HCT116 (cell line): ENCODE measurements at regions not wholly inside any gene's neighbourhood (a gene's known extent, or its start where the extent isn't known, plus 50 kb on each side); places are given as distances from the start of the nearest gene placed in this dataset.

ENCODE experiments used
- ATAC-seq: fragments of 200-7000 bp; cut with Tn5 transposase; 2 replicates; pipeline ENCODE4 v1.9.1; 2020; ENCODE audit warnings: mild to moderate bottlenecking, moderate library complexity
- BruUV-seq: library from RNA; stranded (reverse); fragments of 400-500 nt; replicated peaks from 2 replicates; lab custom pipeline; 2021; lab: Mats Ljungman, UMichigan
- CTCF ChIA-PET: fragments of 300-600 bp; sonication (Branson Sonifier 250); formaldehyde crosslinking; loops from one replicate; lab custom pipeline; 2021; ENCODE audit warnings: antibody characterized with exemption; lab: Charles Lee
- POLR2A ChIA-PET: fragments of 300-600, 350-600 bp; sonication (Branson Sonifier 250); formaldehyde crosslinking; loops from one replicate; lab custom pipeline; 2021; ENCODE audit warnings: antibody characterized with exemption; lab: Charles Lee
- RAD21 ChIA-PET, 2 experiments: fragments of 300-600 bp; sonication (Branson Sonifier 250); formaldehyde crosslinking; loops; one replicate each; lab custom pipeline; 2023; ENCODE audit warnings: low total read pairs in 2 of 2; ENCODE audit not compliant: uncharacterized antibody in 2 of 2, unreplicated experiment in 2 of 2, low non-redundant PET in 1 of 2; lab: Charles Lee
- DNase-seq: peaks from one replicate; pipeline ENCODE4 v3.0.0-alpha.2; 2010; ENCODE audit warnings: low read depth, low spot score
- H2AFZ ChIP-seq: fragments of 200-600 bp; shearing (Covaris generic), sonication (generic); 2 replicates; pipeline ENCODE4 v1.6.1; 2017; ENCODE audit warnings: low read depth, mixed run types, mixed read lengths, antibody characterized with exemption, low read length; ENCODE audit not compliant: poor library complexity, severe bottlenecking
- H3K27ac ChIP-seq: 2 replicates; pipeline ENCODE4 v1.5.1; 2012; ENCODE audit warnings: low read depth, low read length
- H3K27me3 ChIP-seq: fragments of 200-600 bp; sonication (generic); 2 replicates; pipeline ENCODE4 v1.6.1; 2016; ENCODE audit warnings: mixed run types, low read length, mixed read lengths; ENCODE audit not compliant: insufficient read depth
- H3K36me3 ChIP-seq, 2 experiments: fragments of 200-500 bp in 1 of 2; fragments of 200-600 bp in 1 of 2; sonication (Bioruptor generic) in 1 of 2; sonication (generic) in 1 of 2; 2 replicates each; pipeline versions ENCODE4 v1.5.1 to v1.6.1; 2014 to 2016; ENCODE audit warnings: low read length in 2 of 2, inconsistent platforms in 1 of 2, mixed read lengths in 1 of 2, mixed run types in 1 of 2; ENCODE audit not compliant: insufficient read depth in 2 of 2, control insufficient read depth in 1 of 2
- H3K4me1 ChIP-seq, 2 experiments: fragments of 200-600 bp in 1 of 2; sonication (generic) in 1 of 2; 2 replicates each; pipeline versions ENCODE4 v1.5.1 to v1.6.1; 2012 to 2017; ENCODE audit warnings: low read length in 2 of 2, inconsistent platforms in 1 of 2, mild to moderate bottlenecking in 1 of 2, mixed read lengths in 1 of 2, mixed run types in 1 of 2, moderate library complexity in 1 of 2; ENCODE audit not compliant: insufficient read depth in 2 of 2, control insufficient read depth in 1 of 2
- H3K4me2 ChIP-seq: fragments of 200-600 bp; sonication (generic); 2 replicates; pipeline ENCODE4 v1.6.1; 2017; ENCODE audit warnings: mixed run types, low read length, mixed read lengths
- H3K4me3 ChIP-seq, 2 experiments: fragments of 200-600 bp in 1 of 2; sonication (generic) in 1 of 2; replicated peaks in 1 of 2; 2 replicates each; pipeline ENCODE4 v1.5.1; 2011 to 2016; ENCODE audit warnings: low read length in 2 of 2, control low read depth in 1 of 2, low read depth in 1 of 2, mild to moderate bottlenecking in 1 of 2, mixed read lengths in 1 of 2, mixed run types in 1 of 2
- H3K79me2 ChIP-seq: fragments of 200-600 bp; sonication (generic); 2 replicates; pipeline ENCODE4 v1.6.1; 2017; ENCODE audit warnings: mild to moderate bottlenecking, mixed run types, low read length, moderate library complexity, mixed read lengths; ENCODE audit not compliant: insufficient read depth
- H3K9ac ChIP-seq: fragments of 200-600 bp; sonication (generic); 2 replicates; pipeline ENCODE4 v1.6.1; 2016; ENCODE audit warnings: low read length, mixed read lengths
- H3K9me2 ChIP-seq: fragments of 200-600 bp; sonication (generic), shearing (Covaris generic); 2 replicates; pipeline ENCODE4 v1.6.1; 2017; ENCODE audit warnings: mixed run types, mild to moderate bottlenecking, moderate library complexity; ENCODE audit not compliant: insufficient read depth
- H3K9me3 ChIP-seq, 2 experiments: fragments of 200-500 bp in 1 of 2; fragments of 200-600 bp in 1 of 2; sonication (Bioruptor generic) in 1 of 2; sonication (generic) in 1 of 2; 2 replicates each; pipeline ENCODE4 v1.6.1; 2014 to 2017; ENCODE audit warnings: low read length in 2 of 2, mixed read lengths in 2 of 2, inconsistent platforms in 1 of 2, low read depth in 1 of 2, mild to moderate bottlenecking in 1 of 2, mixed run types in 1 of 2, moderate library complexity in 1 of 2; ENCODE audit not compliant: control insufficient read depth in 1 of 2, insufficient read depth in 1 of 2
- H4K20me1 ChIP-seq: fragments of 200-600 bp; sonication (generic), shearing (Covaris generic); 2 replicates; pipeline ENCODE4 v1.6.1; 2017; ENCODE audit warnings: mixed run types, mild to moderate bottlenecking, moderate library complexity; ENCODE audit not compliant: insufficient read depth
- ATF3 ChIP-seq: IDR thresholded peaks from 2 replicates; pipeline ENCODE4 v1.6.1; 2012
- CTCF ChIP-seq, 3 experiments: fragments of 200-600 bp in 1 of 3; sonication (generic) in 1 of 3; IDR thresholded peaks in 2 of 3; conservative IDR thresholded peaks in 1 of 3; 2 replicates each; pipeline ENCODE4 v1.5.1; 2012 to 2017; ENCODE audit warnings: low read depth in 2 of 3, low read length in 2 of 3, antibody characterized with exemption in 1 of 3, borderline replicate concordance in 1 of 3, control low read depth in 1 of 3, mild to moderate bottlenecking in 1 of 3, mixed read lengths in 1 of 3, mixed run types in 1 of 3, moderate library complexity in 1 of 3; ENCODE audit not compliant: insufficient read depth in 1 of 3
- EGR1 ChIP-seq: IDR thresholded peaks from 2 replicates; pipeline ENCODE4 v1.6.1; 2012; ENCODE audit warnings: low read depth
- EZH2phosphoT487 ChIP-seq: fragments of 200-600 bp; IDR thresholded peaks from 2 replicates; pipeline ENCODE4 v1.6.1; 2018; ENCODE audit warnings: antibody characterized with exemption, borderline replicate concordance
- POLR2A ChIP-seq: IDR thresholded peaks from 2 replicates; pipeline ENCODE4 v1.7.0; 2011; ENCODE audit warnings: borderline replicate concordance; ENCODE audit not compliant: insufficient read depth, insufficient read length; ENCODE audit errors: extremely low read depth
- POLR2AphosphoS5 ChIP-seq: IDR thresholded peaks from 2 replicates; pipeline ENCODE4 v1.6.1; 2011; ENCODE audit warnings: mild to moderate bottlenecking, low read depth, low read length, moderate library complexity
- REST ChIP-seq: IDR thresholded peaks from 2 replicates; pipeline ENCODE4 v1.6.1; 2012; ENCODE audit warnings: low read depth
- SRF ChIP-seq: IDR thresholded peaks from 2 replicates; pipeline ENCODE4 v1.6.1; 2012; ENCODE audit warnings: low read depth
- TCF7L2 ChIP-seq: IDR thresholded peaks from 2 replicates; pipeline ENCODE4 v1.7.0; 2011; ENCODE audit warnings: borderline replicate concordance, inconsistent platforms; ENCODE audit not compliant: insufficient read depth, insufficient read length; ENCODE audit errors: extremely low read depth
- ZBTB33 ChIP-seq: IDR thresholded peaks from 2 replicates; pipeline ENCODE4 v1.6.1; 2011; ENCODE audit warnings: mild to moderate bottlenecking, low read length, moderate library complexity; ENCODE audit not compliant: insufficient replicate concordance; ENCODE audit errors: extremely low read depth
- intact Hi-C: fragments of 100-400 bp; cut with micrococcal nuclease; formaldehyde crosslinking; loops from 2 replicates; pipeline ENCODE4 v1.10.0; 2022

- Histone ChIP-seq H3K36me3 (no peaks in the 10 kb centered on the region), H2AFZ (no peak overlapping the region), H3K4me3 (no peak overlapping the region), H3K27ac (no peak overlapping the region), H3K9me2 (no peaks in the 10 kb centered on the region), H3K4me2 (no peak overlapping the region), H3K4me1 (no peaks in the 10 kb centered on the region), H3K9ac (no peak overlapping the region), H3K27me3 (no peaks in the 10 kb centered on the region), H3K79me2 (no peaks in the 10 kb centered on the region), H3K9me3 (no peaks in the 10 kb centered on the region), H4K20me1 (no peaks in the 10 kb centered on the region)
- no TSS peak for BruUV-seq
- TF ChIP-seq ATF3: no peak
- no peak for TF ChIP-seq EZH2phosphoT487
- ChIA-PET POLR2A (no interaction called here), CTCF (no interaction called here), RAD21 (no interaction called here)
- no peak for ATAC-seq
- DNase-seq: no peak
- intact Hi-C loops: no loop called here
Observed at GRCh38 chr17:13403982-13404946, 197.5 kb downstream of the HS3ST3A1 start.

GRCh38 chr17:13400491-13400890, 201.2 kb downstream of the HS3ST3A1 start:
- no peaks in the 10 kb centered on the region for H3K4me1 ChIP-seq
- no peak overlapping the region for H3K9ac ChIP-seq
- no peaks in the 10 kb centered on the region for H3K27me3 ChIP-seq
- POLR2A ChIA-PET: no interaction called here
- no TSS peak for BruUV-seq
- RAD21 ChIA-PET: no interaction called here
- H3K27ac ChIP-seq: no peak overlapping the region
- H3K9me3 ChIP-seq: no peaks in the 10 kb centered on the region
- DNase-seq (no peak), ATAC-seq (no peak)
- intact Hi-C loops: no loop called here
- H3K79me2 ChIP-seq: no peaks in the 10 kb centered on the region
- CTCF ChIA-PET: no interaction called here
- H3K9me2 ChIP-seq: no peaks in the 10 kb centered on the region
- H3K36me3 ChIP-seq: no peaks in the 10 kb centered on the region
- no peak overlapping the region for H3K4me3 ChIP-seq
- H2AFZ ChIP-seq: no peak overlapping the region
- no peaks in the 10 kb centered on the region for H4K20me1 ChIP-seq
- H3K4me2 ChIP-seq: no peak overlapping the region
- no peak for TF ChIP-seq CTCF (IDR thresholded peaks at IDR 0.05 in 2 of 3, conservative IDR thresholded peaks at IDR 0.05 in 1 of 3; ENCODE audit: borderline replicate concordance in 1 of 3, insufficient read depth in 1 of 3, low read depth in 2 of 3, low read length in 2 of 3)
- TF ChIP-seq EGR1: no peak
- no peak for TF ChIP-seq POLR2A
- TF ChIP-seq TCF7L2: no peak
- no peak for TF ChIP-seq POLR2AphosphoS5
- TF ChIP-seq ZBTB33: no peak
- TF ChIP-seq REST: no peak
- no peak for TF ChIP-seq SRF
